HG03196 (cell line): ENCODE measurements at regions not wholly inside any gene's neighbourhood (a gene's known extent, or its start where the extent isn't known, plus 50 kb on each side); places are given as distances from the start of the nearest gene placed in this dataset.

Experiments
- ATAC-seq: cut with Tn5 transposase; IDR thresholded peaks from one replicate; pipeline ENCODE4 v1.9.1; 2021; ENCODE audit not compliant: unreplicated experiment

DNA sequence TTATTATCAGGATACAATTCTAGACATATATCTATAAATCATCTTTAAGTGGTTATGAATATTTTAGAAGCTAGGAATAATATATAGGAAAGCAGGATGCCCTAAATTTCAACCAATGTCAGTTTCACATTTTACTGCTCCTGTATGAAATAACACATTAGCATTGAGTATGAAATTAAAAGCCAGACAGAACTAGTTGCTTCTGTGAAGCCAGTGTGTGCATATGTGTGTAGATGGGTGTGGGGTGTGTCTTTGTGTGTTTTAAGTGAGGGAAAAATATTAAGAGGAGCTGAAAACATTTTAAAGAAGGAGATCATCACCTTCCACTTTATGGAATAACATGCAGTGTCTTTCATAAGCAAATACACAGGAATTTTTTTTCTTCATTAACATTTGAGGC is 271.4 kb upstream of the RORA start:
- ATAC-seq, result no peak

DNA sequence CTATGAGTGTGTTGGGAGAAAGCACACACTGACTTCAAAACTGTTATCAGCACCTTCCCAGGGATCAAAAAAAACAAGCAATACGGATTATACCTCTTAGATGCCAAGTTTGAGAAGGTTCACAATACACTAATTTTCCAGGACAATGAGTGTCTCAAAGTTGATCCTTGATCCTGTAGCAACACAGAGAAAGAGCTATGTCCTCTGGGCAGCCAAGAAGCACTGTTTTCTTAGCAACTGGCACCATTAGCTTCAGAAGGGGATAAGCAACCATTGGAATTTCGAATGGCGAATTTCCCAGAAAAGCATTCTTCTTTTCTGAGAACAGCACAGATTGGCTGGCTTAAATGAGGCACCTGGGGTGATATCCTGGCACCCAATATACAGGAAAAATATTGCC is 270.3 kb upstream of the RORA start:
- ATAC-seq, result no peak

DNA sequence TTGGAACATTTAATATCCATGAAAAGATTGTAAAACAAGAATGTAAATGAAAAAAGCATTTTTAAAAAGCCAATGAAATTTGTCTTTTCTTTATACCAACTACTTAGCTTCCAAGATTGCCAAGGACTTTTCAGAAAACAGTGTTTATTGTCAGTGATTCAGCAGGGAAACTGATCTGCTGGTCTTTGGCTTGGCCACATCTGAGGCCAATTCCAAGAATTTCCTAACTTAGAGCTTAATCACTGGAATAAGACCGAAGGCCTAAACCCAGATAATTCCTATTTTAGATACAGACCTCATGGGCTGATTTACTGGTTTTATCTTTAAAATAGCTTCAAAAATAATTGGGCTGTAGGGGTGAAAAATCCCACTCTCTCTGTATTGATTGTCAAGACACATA is 260.5 kb upstream of the RORA start:
- ATAC-seq, result no peak

DNA sequence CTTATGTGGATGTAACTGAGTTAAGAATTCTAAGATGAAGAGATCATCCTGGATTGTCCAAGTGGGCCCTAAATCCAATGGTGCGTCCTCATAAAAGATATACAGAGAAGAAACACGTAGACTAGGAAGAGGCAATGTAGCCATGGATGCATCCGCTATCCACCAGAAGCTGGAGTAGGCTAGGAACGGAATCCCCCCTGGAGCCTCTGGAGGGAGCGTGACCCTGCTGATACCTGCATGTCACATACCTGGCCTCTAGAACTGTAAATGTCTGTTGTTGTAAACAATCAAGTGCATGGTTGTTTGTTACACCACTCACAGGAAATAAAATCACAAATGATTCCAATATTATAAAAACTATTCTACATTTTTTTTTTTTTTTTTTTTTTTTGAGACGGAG is 254.5 kb upstream of the RORA start:
- no peak for ATAC-seq

DNA sequence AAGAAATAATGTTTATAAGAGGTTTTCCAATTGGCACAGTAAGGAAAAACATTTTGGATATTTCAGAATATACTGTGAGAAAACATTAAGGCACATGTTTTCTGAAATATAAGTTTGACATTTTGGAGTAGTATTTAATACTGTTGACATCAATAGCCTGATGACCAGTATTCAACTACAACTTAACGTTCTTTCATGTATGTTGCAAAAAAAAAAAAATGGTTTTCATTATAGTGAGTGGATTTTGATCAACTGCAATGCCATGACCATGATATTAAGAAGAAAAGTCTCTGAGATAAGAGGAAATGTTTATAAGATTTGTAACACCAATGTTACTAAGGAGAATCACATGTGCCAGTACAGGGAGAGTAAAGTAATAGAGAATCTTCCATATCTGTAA is 252.8 kb upstream of the RORA start:
- ATAC-seq, result no peak

DNA sequence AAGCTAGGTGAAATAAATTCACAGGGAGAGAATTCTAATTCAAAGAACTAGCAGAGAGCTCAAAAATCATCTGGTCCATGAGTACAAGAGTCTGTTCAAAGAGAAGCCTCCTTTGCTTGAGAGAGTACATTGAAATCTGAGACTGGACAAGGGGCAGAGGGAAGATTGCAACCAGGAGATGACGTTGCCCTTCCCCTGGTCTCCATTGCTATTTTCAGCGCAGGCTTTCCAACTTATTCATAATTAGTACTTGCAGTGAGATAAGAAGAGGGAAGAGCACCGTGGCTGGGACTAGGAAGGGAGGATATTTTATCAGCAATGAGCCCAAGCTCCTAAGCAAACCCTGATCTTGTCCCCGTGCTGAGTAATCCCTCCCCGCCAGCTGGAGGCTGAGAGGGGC is 251.8 kb upstream of the RORA start:
- no peak for ATAC-seq

DNA sequence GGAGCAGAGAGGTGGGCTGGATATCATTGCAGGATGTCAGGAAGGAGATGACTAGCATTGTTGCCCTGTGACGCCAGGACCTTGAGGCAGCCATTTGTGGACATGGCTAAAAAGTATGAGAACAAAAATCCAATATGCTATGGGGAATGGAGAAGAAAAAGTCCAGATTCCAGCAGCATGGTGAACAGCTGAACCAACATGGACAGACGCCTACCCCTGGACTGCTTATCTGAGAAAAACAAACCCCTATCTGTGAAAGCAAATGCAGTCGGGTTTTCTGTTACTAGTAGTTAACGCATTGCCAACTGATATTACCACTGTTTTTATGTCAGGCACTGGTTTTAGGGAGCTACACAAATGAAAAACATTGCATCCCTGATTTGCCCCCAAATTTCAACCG is 251.2 kb upstream of the RORA start:
- no peak for ATAC-seq

DNA sequence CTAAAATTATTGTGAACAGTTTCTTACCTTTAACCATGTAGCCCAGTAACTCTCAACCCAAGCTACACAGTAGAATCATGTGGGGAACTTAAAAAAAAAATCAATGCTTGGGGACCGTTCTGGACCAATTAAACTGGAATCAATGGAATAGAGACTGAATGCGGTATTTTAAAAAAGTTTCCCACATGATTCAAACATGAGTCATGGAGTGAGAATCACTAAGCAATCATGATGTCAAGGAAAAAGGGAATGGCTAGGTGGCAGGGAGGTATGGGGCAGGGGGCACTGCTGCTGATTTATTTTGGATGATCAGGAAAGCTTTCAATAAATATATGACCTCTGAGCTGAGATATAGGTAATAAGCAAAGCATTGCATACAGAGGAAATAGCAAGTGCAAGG is 250.5 kb upstream of the RORA start:
- ATAC-seq, result no peak

DNA sequence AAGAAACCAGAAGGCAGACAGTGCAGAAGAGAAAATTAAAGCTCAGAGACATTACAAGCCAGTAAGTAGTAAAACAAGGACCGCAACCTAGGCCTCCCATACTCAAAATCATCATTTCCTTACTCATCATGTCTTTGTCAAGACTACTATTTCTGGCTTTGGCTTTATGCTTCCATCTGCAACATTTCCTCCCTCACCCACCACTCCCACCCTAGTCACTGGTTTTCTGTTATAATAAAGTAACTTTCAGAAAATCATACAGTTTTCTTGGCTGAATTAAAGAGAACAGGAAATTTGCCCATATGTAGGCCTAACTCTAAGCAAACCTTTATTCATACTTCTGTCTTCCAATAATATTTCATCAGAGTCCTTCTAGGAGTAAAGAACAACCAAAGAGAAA is 247.6 kb upstream of the RORA start:
- ATAC-seq, result no peak

DNA sequence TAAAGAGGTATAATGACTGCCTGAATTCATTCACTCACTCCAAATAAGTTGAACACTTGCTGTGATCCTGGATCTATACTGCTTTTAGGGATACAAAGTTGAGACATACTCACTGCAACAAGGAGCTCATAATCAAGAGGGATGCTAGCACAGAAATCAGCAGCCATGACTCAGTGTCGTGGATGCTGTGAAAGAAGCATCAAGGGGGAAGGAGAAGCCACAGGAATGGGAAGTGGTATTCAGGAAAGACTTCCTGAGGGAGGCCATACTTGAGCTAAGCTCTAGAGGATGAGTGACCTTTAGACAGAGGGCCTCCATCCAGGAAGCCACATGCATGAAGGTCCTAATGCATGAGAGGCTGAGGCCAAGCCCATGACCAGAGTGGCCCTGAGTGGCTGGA is 245.7 kb upstream of the RORA start:
- ATAC-seq, result no peak

DNA sequence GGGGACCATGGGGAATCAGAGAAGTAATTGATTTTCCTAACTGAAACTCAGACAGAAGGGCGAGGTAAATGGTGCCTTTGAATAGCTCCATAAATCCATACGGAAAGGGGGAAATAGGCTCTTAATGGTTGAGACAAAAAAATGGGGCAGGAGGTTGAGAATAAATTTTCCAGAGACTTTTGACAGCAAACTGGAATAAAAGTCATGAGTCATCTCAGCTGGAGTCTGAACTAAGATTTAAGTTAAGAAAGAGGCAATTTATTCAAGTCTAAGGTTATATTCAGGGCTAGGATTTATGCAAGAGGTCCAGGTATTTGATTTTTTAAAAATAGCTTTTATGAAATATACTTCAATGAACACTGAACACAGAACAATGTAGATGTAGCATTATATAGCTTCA is 238.7 kb upstream of the RORA start:
- ATAC-seq, result no peak

DNA sequence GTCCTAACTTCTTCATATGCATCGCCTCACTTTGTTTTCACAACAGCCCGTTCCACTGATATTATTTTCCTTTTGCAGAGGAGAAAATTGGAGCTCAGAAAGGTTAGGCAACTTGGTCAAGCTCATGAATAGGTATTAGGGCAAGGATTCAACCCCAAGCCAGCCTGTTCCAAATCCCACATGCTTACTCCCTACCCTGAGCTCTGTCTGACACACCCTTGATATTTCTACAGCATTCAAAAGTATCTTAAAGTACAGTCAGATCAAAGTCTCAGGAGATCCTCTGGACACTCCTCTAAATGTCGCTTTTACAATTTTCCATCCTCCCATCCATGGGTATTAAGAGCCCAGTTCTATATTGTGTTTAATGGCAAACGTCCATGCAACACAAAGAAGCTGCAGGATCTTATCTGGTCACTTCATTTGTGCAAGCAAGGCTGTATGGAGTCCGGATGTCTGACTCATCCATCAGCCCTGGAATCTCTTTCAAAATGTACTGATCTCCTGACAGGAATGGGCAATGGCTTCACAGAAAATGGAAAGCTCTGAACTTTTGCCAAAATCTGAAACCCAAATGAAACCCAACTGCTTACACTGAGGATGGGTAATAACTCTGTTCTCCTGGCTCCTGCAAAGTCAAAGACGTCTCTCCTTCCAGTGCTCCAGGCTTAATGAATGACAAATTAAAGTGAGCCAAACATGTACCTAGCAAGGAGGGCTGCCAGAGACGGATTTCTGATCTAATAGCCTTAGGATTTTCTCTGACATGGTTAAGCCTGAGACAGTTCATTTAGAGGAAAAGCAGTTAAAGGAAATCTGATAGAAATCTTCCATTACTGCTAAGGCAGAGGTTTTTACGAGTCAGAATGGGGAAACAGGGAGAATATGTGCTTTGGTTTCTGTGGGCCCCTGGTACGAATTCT is 230.9 kb upstream of the RORA start:
- ATAC-seq, result no peak

DNA sequence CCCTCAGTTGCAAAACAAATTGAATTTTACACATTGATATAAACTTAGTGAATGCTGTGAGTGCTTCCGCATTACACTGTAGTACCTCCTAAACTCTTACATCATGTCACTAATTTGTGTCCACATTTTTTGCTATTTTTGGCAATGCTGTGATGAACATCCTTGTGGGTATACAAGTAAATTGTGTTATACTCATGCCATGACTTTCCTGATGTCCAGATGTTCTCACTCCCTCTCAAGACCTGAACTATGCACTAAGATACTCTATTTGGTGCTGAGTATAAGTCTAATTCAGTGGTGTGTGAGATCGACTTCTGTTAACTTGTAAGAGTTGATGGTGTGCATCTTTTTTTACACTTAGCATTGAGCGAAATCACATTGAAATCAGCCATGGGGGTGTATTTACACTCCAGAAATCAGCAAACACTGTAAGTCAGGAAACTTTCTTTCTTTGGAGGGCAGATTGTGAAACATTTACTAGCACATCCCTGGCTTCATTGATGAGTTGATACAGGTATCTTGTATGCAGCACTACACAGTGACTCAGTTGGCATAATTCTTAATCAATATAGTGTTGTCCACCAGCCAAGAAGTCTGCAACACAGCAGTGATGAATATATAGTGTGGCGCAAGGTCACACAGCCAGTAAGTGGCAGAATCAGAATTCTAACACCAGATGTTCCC is 228.1 kb upstream of the RORA start:
- ATAC-seq, result no peak

DNA sequence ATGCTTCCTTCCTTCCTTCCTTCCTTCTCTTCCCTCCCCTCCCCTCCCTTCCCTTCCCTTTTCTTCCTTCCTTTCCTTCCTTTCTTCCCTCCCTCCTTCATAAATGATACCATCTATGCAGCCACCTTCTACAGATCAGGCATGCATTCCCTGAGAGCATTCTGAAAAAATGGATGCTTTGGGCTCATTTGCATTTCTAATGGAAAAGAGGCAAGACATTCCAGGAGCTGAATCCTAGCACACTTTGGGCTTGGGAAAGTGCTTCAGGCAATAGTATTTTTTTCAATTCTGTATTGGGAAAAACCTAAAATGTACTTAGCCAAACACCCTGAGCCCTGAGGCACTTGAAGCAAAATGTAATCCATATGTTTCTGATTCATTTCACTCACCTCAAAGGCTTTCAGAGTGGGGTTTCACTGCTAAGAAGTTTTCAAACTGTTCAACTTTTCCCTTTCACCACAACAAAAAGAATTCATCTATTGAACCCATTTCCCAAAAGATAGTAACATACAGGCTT is 220.1 kb upstream of the RORA start:
- no peak for ATAC-seq

DNA sequence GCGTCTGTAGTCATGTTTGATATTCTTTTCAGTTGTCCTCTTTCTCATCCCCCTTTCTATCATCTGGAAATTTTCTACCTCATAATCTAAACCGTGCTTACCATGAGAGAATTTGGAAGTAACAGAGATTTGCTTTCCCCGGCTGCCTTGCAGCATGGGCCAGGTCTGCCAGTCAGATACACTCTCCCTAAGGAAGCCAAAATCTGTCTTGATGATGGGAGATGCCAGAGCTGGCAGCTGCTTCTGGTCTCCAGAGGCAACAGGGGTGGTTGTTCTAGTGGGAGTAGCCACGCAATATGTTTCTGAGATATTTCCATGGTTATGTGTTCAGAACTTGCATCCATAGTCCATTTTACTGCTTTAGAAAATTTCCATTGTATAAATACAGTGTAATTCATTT is 218.9 kb upstream of the RORA start:
- no peak for ATAC-seq

DNA sequence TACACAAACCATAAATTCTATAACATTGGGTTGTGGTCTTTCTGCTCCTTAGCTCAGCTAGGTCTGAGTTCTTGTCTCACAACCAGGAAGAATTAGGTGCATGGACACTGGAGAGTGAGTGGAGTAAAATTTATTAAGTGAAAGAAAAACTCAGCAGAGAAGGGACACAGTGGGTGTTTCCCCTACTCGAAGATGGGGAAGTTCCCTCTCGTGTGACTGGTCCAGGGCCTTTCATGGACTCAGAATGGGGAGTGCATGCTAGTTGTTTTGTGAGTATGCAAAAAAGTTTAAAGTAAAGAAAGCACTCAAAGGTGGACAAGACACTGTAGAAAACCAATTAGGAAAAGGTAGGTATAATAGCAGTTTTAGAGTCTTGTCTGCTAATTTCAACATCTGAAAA is 215.5 kb upstream of the RORA start:
- no peak for ATAC-seq

DNA sequence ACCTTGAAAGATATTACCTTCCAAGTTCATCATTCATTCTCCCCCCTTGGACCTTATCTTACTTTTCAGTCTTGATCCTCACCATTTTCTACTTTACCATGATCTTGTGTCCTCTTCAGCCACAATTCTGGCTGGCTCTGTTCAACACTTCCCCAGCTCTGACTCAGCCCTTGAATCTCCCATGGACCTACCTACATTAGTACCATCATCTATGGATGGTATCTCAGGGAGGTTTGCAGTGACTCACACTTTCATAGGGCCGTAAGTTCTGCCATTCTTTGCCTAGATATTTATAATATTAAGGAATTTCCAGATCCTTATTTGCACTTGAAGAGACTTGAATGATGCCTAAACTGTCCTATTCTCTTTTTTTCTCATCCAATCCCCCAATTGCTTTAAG is 213.7 kb upstream of the RORA start:
- ATAC-seq, result no peak

DNA sequence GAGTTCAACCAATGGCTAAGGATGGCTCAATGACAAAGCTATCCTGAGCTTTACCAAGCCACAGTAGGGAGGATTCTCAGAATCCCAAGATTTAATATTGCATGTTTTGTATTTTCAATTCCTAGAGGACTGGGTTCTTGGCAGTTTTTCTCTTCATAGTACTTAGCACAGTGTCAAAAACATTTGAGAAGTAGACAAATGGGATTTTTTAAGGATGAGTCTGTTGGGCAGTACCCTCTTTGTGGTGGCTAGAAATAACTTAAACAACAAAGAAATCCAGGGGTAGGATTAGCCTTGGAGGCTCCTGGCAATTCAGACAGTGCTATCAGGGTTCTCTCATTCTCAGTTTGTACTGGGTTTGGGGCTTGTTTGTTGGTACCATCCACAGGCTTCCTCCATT is 212.8 kb upstream of the RORA start:
- no peak for ATAC-seq

DNA sequence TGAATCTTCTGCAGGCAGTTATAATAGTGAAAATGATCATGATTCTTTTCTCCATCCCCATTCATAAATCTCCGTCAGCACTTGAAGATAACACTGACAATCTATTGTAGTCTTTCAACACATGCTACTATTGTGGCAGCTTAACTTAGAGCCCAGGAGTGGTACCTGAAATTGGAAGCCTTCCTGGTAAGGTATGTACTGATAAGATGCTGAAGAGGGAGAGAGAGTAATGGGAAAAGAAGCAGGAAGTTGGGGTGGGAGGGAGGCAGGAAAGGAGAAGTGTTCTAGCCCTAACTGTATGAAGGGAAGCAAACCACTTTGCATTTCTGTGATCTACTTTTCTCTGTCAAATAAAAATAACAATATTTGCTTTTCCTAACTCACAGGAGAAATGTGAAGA is 197.4 kb upstream of the RORA start:
- ATAC-seq, result no peak

DNA sequence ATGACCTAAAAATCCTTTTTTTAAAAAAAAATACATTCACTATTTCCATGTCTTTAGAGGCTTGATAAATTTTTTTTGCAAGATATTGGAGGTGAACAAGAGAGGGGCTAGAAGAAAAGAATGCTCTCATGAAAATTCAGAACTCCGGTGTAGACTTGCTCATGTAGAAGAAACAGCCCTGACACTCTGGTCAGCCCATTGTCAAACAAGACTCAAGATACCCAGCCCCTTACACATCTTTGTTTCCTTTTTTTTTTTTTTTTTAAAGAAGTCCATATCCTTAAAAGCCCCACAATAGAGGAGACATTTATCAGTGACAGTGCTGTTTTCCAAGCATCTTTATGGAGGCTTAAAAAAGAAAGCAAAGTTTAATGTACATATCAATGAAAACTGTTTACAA is 196.8 kb upstream of the RORA start:
- ATAC-seq, result no peak

DNA sequence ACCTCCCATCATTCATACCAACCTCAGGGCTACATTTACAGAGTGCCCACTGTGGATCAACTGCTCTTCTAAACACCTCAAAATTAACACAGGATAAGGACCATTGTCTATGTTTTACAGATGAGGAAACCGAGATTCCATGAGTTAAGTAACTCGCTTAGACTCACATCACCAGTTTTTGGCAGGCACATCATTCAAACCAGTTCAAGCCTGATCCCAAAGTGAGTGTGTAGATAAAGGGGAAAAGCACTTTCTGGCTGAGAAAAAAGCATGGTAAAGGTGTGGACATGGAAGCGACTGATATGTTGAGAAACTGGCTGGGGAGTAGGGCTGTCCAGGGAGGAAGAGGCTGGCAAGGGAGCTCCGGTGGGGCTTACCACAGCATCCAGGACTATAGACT is 193.7 kb upstream of the RORA start:
- no peak for ATAC-seq

DNA sequence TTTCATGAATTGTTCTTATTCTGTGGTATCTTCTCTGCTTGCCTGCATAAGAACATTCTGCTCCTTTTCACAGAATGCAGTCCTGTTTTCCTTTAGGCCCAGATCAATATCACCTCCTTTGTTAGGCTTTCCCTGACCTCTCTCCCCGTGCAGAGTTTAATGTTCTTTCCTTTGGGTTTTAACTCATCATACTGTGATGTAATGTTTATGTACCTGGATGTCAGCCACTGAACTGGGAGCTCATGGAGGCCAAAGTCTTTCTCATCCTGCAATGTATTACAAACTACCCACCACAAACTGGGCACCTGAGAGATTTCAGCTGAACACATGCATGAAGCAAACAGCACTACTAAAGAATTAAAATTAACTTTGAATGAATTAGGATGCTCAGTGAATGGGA is 192.8 kb upstream of the RORA start:
- no peak for ATAC-seq
